H9 (cell line): ENCODE measurements at regions not wholly inside any gene's neighbourhood (a gene's known extent, or its start where the extent isn't known, plus 50 kb on each side); places are given as distances from the start of the nearest gene placed in this dataset.

Experiments
- DNase-seq: peaks from one replicate; pipeline ENCODE4 v3.0.0-alpha.2; 2017
- H2AFZ ChIP-seq: one replicate; pipeline ENCODE4 v1.6.1; 2013; ENCODE audit warnings: mild to moderate bottlenecking, low read length, control low read depth, moderate library complexity
- H2AK5ac ChIP-seq: 2 replicates; pipeline ENCODE4 v1.6.1; 2013; ENCODE audit warnings: low read length, control low read depth, mixed read lengths; ENCODE audit not compliant: insufficient read length
- H2BK120ac ChIP-seq: one replicate; pipeline ENCODE4 v1.6.1; 2013; ENCODE audit warnings: low read depth, mild to moderate bottlenecking, low read length, control low read depth, inconsistent platforms; ENCODE audit not compliant: poor library complexity, severe bottlenecking
- H2BK12ac ChIP-seq: 2 replicates; pipeline ENCODE4 v1.6.1; 2013; ENCODE audit warnings: low read length, control low read depth, mixed read lengths, low read depth; ENCODE audit not compliant: insufficient read length
- H2BK15ac ChIP-seq: 2 replicates; pipeline ENCODE4 v1.6.1; 2013; ENCODE audit warnings: low read depth, low read length, control low read depth
- H2BK20ac ChIP-seq: one replicate; pipeline ENCODE4 v1.6.1; 2013; ENCODE audit warnings: low read depth, mild to moderate bottlenecking, low read length, control low read depth, inconsistent platforms; ENCODE audit not compliant: poor library complexity, severe bottlenecking
- H2BK5ac ChIP-seq: 2 replicates; pipeline ENCODE4 v1.6.1; 2013; ENCODE audit warnings: low read length, control low read depth, mixed read lengths; ENCODE audit not compliant: insufficient read length
- H3K14ac ChIP-seq: 2 replicates; pipeline ENCODE4 v1.6.1; 2013; ENCODE audit warnings: low read length, control low read depth; ENCODE audit not compliant: insufficient read depth
- H3K18ac ChIP-seq: 2 replicates; pipeline ENCODE4 v1.6.1; 2013; ENCODE audit warnings: low read depth, mild to moderate bottlenecking, mixed read lengths, low read length, control low read depth; ENCODE audit not compliant: insufficient read length
- H3K23ac ChIP-seq: 2 replicates; pipeline ENCODE4 v1.6.1; 2013; ENCODE audit warnings: low read length, control low read depth, mixed read lengths, low read depth; ENCODE audit not compliant: insufficient read length
- H3K23me2 ChIP-seq: 2 replicates; pipeline ENCODE4 v1.6.1; 2013; ENCODE audit warnings: low read depth, mild to moderate bottlenecking, mixed read lengths, low read length, control low read depth; ENCODE audit not compliant: insufficient read length, poor library complexity, severe bottlenecking
- H3K27ac ChIP-seq: 2 replicates; pipeline ENCODE4 v1.5.1; 2013; ENCODE audit warnings: low read length, control low read depth, mixed read lengths, low read depth; ENCODE audit not compliant: insufficient read length
- H3K27me3 ChIP-seq: 2 replicates; pipeline ENCODE4 v1.6.1; 2013; ENCODE audit warnings: low read length, control low read depth, inconsistent platforms; ENCODE audit not compliant: insufficient read depth
- H3K4ac ChIP-seq: 2 replicates; pipeline ENCODE4 v1.6.1; 2013; ENCODE audit warnings: low read depth, mild to moderate bottlenecking, control low read depth, inconsistent platforms, low read length, moderate library complexity
- H3K4me1 ChIP-seq: 2 replicates; pipeline ENCODE4 v1.6.1; 2013; ENCODE audit warnings: low read length, control low read depth, inconsistent platforms; ENCODE audit not compliant: insufficient read depth
- H3K4me2 ChIP-seq: 2 replicates; pipeline ENCODE4 v1.6.1; 2013; ENCODE audit warnings: low read length, control low read depth, mixed read lengths; ENCODE audit not compliant: insufficient read length, insufficient read depth
- H3K56ac ChIP-seq: 2 replicates; pipeline ENCODE4 v1.6.1; 2013; ENCODE audit warnings: low read depth, mild to moderate bottlenecking, mixed read lengths, low read length, control low read depth; ENCODE audit not compliant: insufficient read length
- H3K79me1 ChIP-seq: 2 replicates; pipeline ENCODE4 v1.6.1; 2013; ENCODE audit warnings: low read depth, mild to moderate bottlenecking, moderate library complexity, low read length, control low read depth, inconsistent platforms; ENCODE audit not compliant: insufficient read depth, poor library complexity, severe bottlenecking
- H3K79me2 ChIP-seq: 2 replicates; pipeline ENCODE4 v1.6.1; 2013; ENCODE audit warnings: low read length, control low read depth, inconsistent platforms; ENCODE audit not compliant: insufficient read depth
- H3K9ac ChIP-seq: 2 replicates; pipeline ENCODE4 v1.6.1; 2013; ENCODE audit warnings: low read length, control low read depth, mixed read lengths; ENCODE audit not compliant: insufficient read length; ENCODE audit errors: extremely low read depth
- H3K9me3 ChIP-seq: one replicate; pipeline ENCODE4 v1.6.1; 2013; ENCODE audit warnings: low read depth, low read length, inconsistent platforms; ENCODE audit not compliant: control insufficient read depth
- H3T11ph ChIP-seq: one replicate; pipeline ENCODE4 v1.6.1; 2013; ENCODE audit warnings: mild to moderate bottlenecking, low read length, control low read depth, inconsistent platforms
- H4K20me1 ChIP-seq: one replicate; pipeline ENCODE4 v1.6.1; 2013; ENCODE audit not compliant: control insufficient read depth, insufficient read length, insufficient read depth
- H4K5ac ChIP-seq: 2 replicates; pipeline ENCODE4 v1.6.1; 2013; ENCODE audit warnings: low read depth, mild to moderate bottlenecking, mixed read lengths, low read length, control low read depth; ENCODE audit not compliant: insufficient read length
- H4K8ac ChIP-seq: replicated peaks from 2 replicates; pipeline ENCODE4 v1.6.1; 2013; ENCODE audit warnings: low read length, control low read depth, mixed read lengths, low read depth; ENCODE audit not compliant: insufficient read length
- H4K91ac ChIP-seq: 2 replicates; pipeline ENCODE4 v1.6.1; 2013; ENCODE audit warnings: low read depth, mild to moderate bottlenecking, moderate library complexity, mixed read lengths, low read length, control low read depth; ENCODE audit not compliant: insufficient read length
- H3K27ac Mint-ChIP-seq, 3 experiments: 2 replicates in 2 of 3; 3 replicates in 1 of 3; pipeline ENCODE4 v1.8.0; 2020 to 2021; ENCODE audit warnings: mixed read lengths in 3 of 3, mild to moderate bottlenecking in 1 of 3, moderate library complexity in 1 of 3
- H3K27me3 Mint-ChIP-seq: 2 replicates; pipeline ENCODE4 v1.8.0; 2021; ENCODE audit warnings: low read depth, mild to moderate bottlenecking, moderate library complexity, mixed read lengths
- H3K36me3 Mint-ChIP-seq, 3 experiments: 2 replicates in 2 of 3; 3 replicates in 1 of 3; pipeline ENCODE4 v1.8.0; 2020 to 2021; ENCODE audit warnings: low read depth in 3 of 3, mixed read lengths in 3 of 3; ENCODE audit not compliant: insufficient read depth in 1 of 3
- H3K4me1 Mint-ChIP-seq, 2 experiments: 2 replicates each; pipeline ENCODE4 v1.8.0; 2020; ENCODE audit warnings: mixed read lengths in 2 of 2
- H3K4me3 Mint-ChIP-seq, 2 experiments: 2 replicates in 1 of 2; 3 replicates in 1 of 2; pipeline ENCODE4 v1.8.0; 2020 to 2021; ENCODE audit warnings: mild to moderate bottlenecking in 2 of 2, mixed read lengths in 2 of 2, moderate library complexity in 1 of 2
- H3K9me3 Mint-ChIP-seq, 2 experiments: 2 replicates in 1 of 2; 3 replicates in 1 of 2; pipeline ENCODE4 v1.8.0; 2020; ENCODE audit warnings: mild to moderate bottlenecking in 2 of 2, mixed read lengths in 2 of 2, moderate library complexity in 1 of 2
- WGBS: extraction: QIAGEN DNeasy Blood & Tissue Kit; methylation state at CpG from one replicate; pipeline ENCODE4 v1.1.7; 2013; ENCODE audit warnings: missing lambda C conversion rate, low lambda C conversion rate, mixed read lengths; ENCODE audit not compliant: insufficient read length; ENCODE audit errors: extremely low coverage; 5-methylcytosine and 5-hydroxymethylcytosine counted together
- TF ChIP-seq, protein P1 (sequence below): fragments of 200-600 bp; sonication (generic); conservative IDR thresholded peaks from 3 replicates; pipeline ENCODE4 v1.8.0; 2021; ENCODE audit warnings: antibody characterized with exemption, mild to moderate bottlenecking

DNA sequence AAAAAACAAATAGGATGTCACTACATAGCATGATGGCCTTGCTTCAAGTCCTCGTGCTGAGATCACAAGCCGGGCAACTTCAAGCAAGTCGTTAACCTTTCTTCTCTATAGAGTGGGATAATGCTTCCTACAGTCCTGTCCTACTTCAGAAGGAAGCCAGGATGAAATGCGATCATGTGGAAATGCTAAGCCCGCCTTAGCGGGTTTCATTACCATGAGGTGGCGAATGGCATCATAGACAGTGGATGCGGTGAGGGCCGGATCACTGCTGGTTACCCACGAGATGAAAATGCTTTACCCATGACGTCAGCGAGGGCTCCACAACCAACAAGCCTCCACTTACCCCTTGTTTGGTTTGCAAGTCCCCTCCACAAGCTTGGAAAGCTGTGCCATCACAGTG, 206.4 kb downstream of the TBXT start:
- no peak overlapping the region for H3K14ac ChIP-seq
- Mint-ChIP-seq H3K4me3 (no peak overlapping the region), H3K4me1 (no peaks in the 10 kb centered on the region), H3K27ac (no peak overlapping the region), H3K9me3 (no peaks in the 10 kb centered on the region), H3K27me3 (peaks cover 25% of the 10 kb centered on the region), H3K36me3 (no peaks in the 10 kb centered on the region)
- no peak overlapping the region for H2AK5ac ChIP-seq
- no peak overlapping the region for H3K23ac ChIP-seq
- no peaks in the 10 kb centered on the region for H3K27me3 ChIP-seq
- H3K4me1 ChIP-seq, result no peaks in the 10 kb centered on the region
- H3K4ac ChIP-seq, result no peak overlapping the region
- no peak overlapping the region for H3K27ac ChIP-seq
- WGBS, result no CpG with 5 or more reads among the region's 12 CpGs
- H3K79me2 ChIP-seq, result no peaks in the 10 kb centered on the region
- no peak overlapping the region for H3K56ac ChIP-seq
- no peaks in the 10 kb centered on the region for H3K79me1 ChIP-seq
- H2BK12ac ChIP-seq, result no peak overlapping the region
- no peaks in the 10 kb centered on the region for H3K23me2 ChIP-seq
- no peak overlapping the region for H2BK20ac ChIP-seq
- TF ChIP-seq, protein P1, sequence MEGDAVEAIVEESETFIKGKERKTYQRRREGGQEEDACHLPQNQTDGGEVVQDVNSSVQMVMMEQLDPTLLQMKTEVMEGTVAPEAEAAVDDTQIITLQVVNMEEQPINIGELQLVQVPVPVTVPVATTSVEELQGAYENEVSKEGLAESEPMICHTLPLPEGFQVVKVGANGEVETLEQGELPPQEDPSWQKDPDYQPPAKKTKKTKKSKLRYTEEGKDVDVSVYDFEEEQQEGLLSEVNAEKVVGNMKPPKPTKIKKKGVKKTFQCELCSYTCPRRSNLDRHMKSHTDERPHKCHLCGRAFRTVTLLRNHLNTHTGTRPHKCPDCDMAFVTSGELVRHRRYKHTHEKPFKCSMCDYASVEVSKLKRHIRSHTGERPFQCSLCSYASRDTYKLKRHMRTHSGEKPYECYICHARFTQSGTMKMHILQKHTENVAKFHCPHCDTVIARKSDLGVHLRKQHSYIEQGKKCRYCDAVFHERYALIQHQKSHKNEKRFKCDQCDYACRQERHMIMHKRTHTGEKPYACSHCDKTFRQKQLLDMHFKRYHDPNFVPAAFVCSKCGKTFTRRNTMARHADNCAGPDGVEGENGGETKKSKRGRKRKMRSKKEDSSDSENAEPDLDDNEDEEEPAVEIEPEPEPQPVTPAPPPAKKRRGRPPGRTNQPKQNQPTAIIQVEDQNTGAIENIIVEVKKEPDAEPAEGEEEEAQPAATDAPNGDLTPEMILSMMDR, result no peak
- no peak overlapping the region for H3K9ac ChIP-seq
- no peak overlapping the region for H3K4me2 ChIP-seq
- no peak overlapping the region for H2BK15ac ChIP-seq
- no peak overlapping the region for H4K91ac ChIP-seq
- no peak overlapping the region for H3T11ph ChIP-seq
- no peak overlapping the region for H2BK120ac ChIP-seq
- no peak overlapping the region for H4K5ac ChIP-seq
- H4K20me1 ChIP-seq, result no peaks in the 10 kb centered on the region
- H3K9me3 ChIP-seq, result no peaks in the 10 kb centered on the region
- no peak overlapping the region for H4K8ac ChIP-seq
- no peak for DNase-seq
- no peak overlapping the region for H3K18ac ChIP-seq
- H2AFZ ChIP-seq, result no peak overlapping the region
- no peak overlapping the region for H2BK5ac ChIP-seq
